Loucy (cell line): ENCODE measurements at regions not wholly inside any gene's neighbourhood (a gene's known extent, or its start where the extent isn't known, plus 50 kb on each side); places are given as distances from the start of the nearest gene placed in this dataset.
A peak's percentile ranks its signal among the peaks of the same experiment; 100 is the strongest.

Source experiments
- H2AFZ ChIP-seq: fragments of 200-600 bp; sonication (generic); 2 replicates; pipeline ENCODE4 v1.6.0; 2016; ENCODE audit warnings: antibody characterized with exemption, mild to moderate bottlenecking, low read length, moderate library complexity
- H3F3A ChIP-seq: fragments of 200-600 bp; 2 replicates; pipeline ENCODE4 v1.6.0; 2016; ENCODE audit warnings: antibody characterized with exemption, low read depth, mild to moderate bottlenecking
- H3K27me3 ChIP-seq: fragments of 200-600 bp; sonication (generic); 2 replicates; pipeline ENCODE4 v1.6.1; 2014; ENCODE audit warnings: low read length, mild to moderate bottlenecking; ENCODE audit not compliant: insufficient read depth, poor library complexity, severe bottlenecking
- H3K36me3 ChIP-seq: fragments of 200-600 bp; sonication (generic); 2 replicates; pipeline ENCODE4 v1.6.1; 2016; ENCODE audit warnings: low read length; ENCODE audit not compliant: insufficient read depth
- H3K4me1 ChIP-seq: fragments of 200-600 bp; sonication (generic); 2 replicates; pipeline ENCODE4 v1.5.1; 2014; ENCODE audit warnings: low read length, mild to moderate bottlenecking; ENCODE audit not compliant: insufficient read depth, poor library complexity, severe bottlenecking
- H3K4me2 ChIP-seq: fragments of 200-600 bp; sonication (generic); 2 replicates; pipeline ENCODE4 v1.6.0; 2014; ENCODE audit warnings: antibody characterized with exemption, low read length, low read depth, mild to moderate bottlenecking; ENCODE audit not compliant: poor library complexity, severe bottlenecking
- H3K4me3 ChIP-seq: fragments of 200-600 bp; sonication (generic); 2 replicates; pipeline ENCODE4 v1.5.1; 2014; ENCODE audit warnings: low read length, mild to moderate bottlenecking, mixed read lengths; ENCODE audit not compliant: poor library complexity, severe bottlenecking
- H3K79me2 ChIP-seq: fragments of 200-600 bp; sonication (generic); 2 replicates; pipeline ENCODE4 v1.6.1; 2014; ENCODE audit warnings: low read length; ENCODE audit not compliant: insufficient read depth
- H3K9ac ChIP-seq: fragments of 200-600 bp; sonication (generic); 2 replicates; pipeline ENCODE4 v1.6.0; 2014; ENCODE audit warnings: mild to moderate bottlenecking, low read depth, low read length, moderate library complexity; ENCODE audit not compliant: poor library complexity, severe bottlenecking
- H3K9me2 ChIP-seq: fragments of 200-600 bp; sonication (generic); replicated peaks from 2 replicates; pipeline ENCODE4 v1.6.1; 2016; ENCODE audit warnings: low read depth, low read length, mixed read lengths
- H3K9me3 ChIP-seq: fragments of 200-600 bp; sonication (generic); 2 replicates; pipeline ENCODE4 v1.6.1; 2014; ENCODE audit warnings: mild to moderate bottlenecking, antibody characterized with exemption, low read length, low read depth; ENCODE audit not compliant: insufficient read depth
- H4K20me1 ChIP-seq: fragments of 200-600 bp; sonication (generic); 2 replicates; pipeline ENCODE4 v1.6.0; 2014; ENCODE audit warnings: antibody characterized with exemption, low read length, mild to moderate bottlenecking; ENCODE audit not compliant: insufficient read depth, poor library complexity, severe bottlenecking
- CTCF ChIP-seq: fragments of 200-600 bp; sonication (generic); conservative IDR thresholded peaks from 2 replicates; pipeline ENCODE4 v1.5.1; 2014; ENCODE audit warnings: mild to moderate bottlenecking, antibody characterized with exemption, low read length
- EZH2phosphoT487 ChIP-seq: fragments of 200-600 bp; IDR thresholded peaks from 2 replicates; pipeline ENCODE4 v1.6.1; 2018; ENCODE audit warnings: antibody characterized with exemption, mild to moderate bottlenecking, moderate library complexity, borderline replicate concordance

GRCh38 chr5:165783024-165783423 is 2277.6 kb downstream of the MAT2B start:
- H3K4me3 ChIP-seq = no peak overlapping the region
- no peaks in the 10 kb centered on the region for H3K27me3 ChIP-seq
- peaks cover 2% of the 10 kb centered on the region; the same call in 1 of the 2 replicates for H3F3A ChIP-seq
- H3K9ac ChIP-seq = no peak overlapping the region
- H3K9me2 ChIP-seq = no peaks in the 10 kb centered on the region
- peaks cover 51% of the 10 kb centered on the region for H3K4me1 ChIP-seq
- H4K20me1 ChIP-seq = no peaks in the 10 kb centered on the region
- no peak overlapping the region for H3K4me2 ChIP-seq
- 0 out of 2 replicates have a peak, but pooled peaks cover 6% of the 10 kb centered on the region for H3K9me3 ChIP-seq
- no peaks in the 10 kb centered on the region for H3K36me3 ChIP-seq
- no peak for TF ChIP-seq EZH2phosphoT487
- H2AFZ ChIP-seq = no peak overlapping the region
- H3K79me2 ChIP-seq = no peaks in the 10 kb centered on the region

GRCh38 chr5:165786073-165786472 is 2280.7 kb downstream of the MAT2B start:
- H2AFZ ChIP-seq = peak overlapping the region; percentile 55; the same call in 1 of the 2 replicates
- TF ChIP-seq EZH2phosphoT487 (no peak), CTCF (no peak)
- H3K4me3 ChIP-seq = no peak overlapping the region
- H3K79me2 ChIP-seq = no peaks in the 10 kb centered on the region
- peaks cover 25% of the 10 kb centered on the region for H3K4me1 ChIP-seq
- no peaks in the 10 kb centered on the region for H3K9me2 ChIP-seq
- H3K36me3 ChIP-seq = no peaks in the 10 kb centered on the region
- H3K9ac ChIP-seq = no peak overlapping the region
- H3K27me3 ChIP-seq = no peaks in the 10 kb centered on the region
- no peaks in the 10 kb centered on the region for H3F3A ChIP-seq
- H3K4me2 ChIP-seq = peak overlapping the region; percentile 16
- H3K9me3 ChIP-seq = 0 out of 2 replicates have a peak, but pooled peaks cover 6% of the 10 kb centered on the region
- H4K20me1 ChIP-seq = no peaks in the 10 kb centered on the region

GRCh38 chr5:165795073-165795472 is 2289.7 kb downstream of the MAT2B start:
- no peak for TF ChIP-seq EZH2phosphoT487
- no peak for TF ChIP-seq CTCF
- Histone ChIP-seq H4K20me1 (no peaks in the 10 kb centered on the region), H3K79me2 (no peaks in the 10 kb centered on the region), H3K9ac (no peak overlapping the region), H3F3A (no peaks in the 10 kb centered on the region), H3K4me2 (no peak overlapping the region), H3K9me3 (no peaks in the 10 kb centered on the region), H3K4me1 (no peaks in the 10 kb centered on the region), H3K27me3 (no peaks in the 10 kb centered on the region), H3K9me2 (no peaks in the 10 kb centered on the region), H3K4me3 (no peak overlapping the region), H3K36me3 (no peaks in the 10 kb centered on the region), H2AFZ (no peak overlapping the region)

- no peak overlapping the region for H3K9ac ChIP-seq
- no peaks in the 10 kb centered on the region for H3K36me3 ChIP-seq
- no peaks in the 10 kb centered on the region for H3F3A ChIP-seq
- H3K4me1 ChIP-seq = no peaks in the 10 kb centered on the region
- 0 out of 2 replicates have a peak, but pooled peaks have one; percentile 24 for TF ChIP-seq CTCF
- TF ChIP-seq EZH2phosphoT487 = no peak
- 0 out of 2 replicates have a peak overlapping the region, but pooled peaks have one; percentile 15 for H2AFZ ChIP-seq
- H3K27me3 ChIP-seq = no peaks in the 10 kb centered on the region
- H3K9me3 ChIP-seq = no peaks in the 10 kb centered on the region
- no peaks in the 10 kb centered on the region for H3K79me2 ChIP-seq
- H4K20me1 ChIP-seq = no peaks in the 10 kb centered on the region
- no peak overlapping the region for H3K4me2 ChIP-seq
- H3K4me3 ChIP-seq = no peak overlapping the region
- H3K9me2 ChIP-seq = no peaks in the 10 kb centered on the region
These were observed 2300.3 kb downstream of the MAT2B start for GRCh38 chr5:165805756-165806155.
